Upper lobe of left lung (tissue), 6 donors: ENCODE measurements at regions not wholly inside any gene's neighbourhood (a gene's known extent, or its start where the extent isn't known, plus 50 kb on each side); places are given as distances from the start of the nearest gene placed in this dataset.

Source experiments
- ATAC-seq, 2 donors: fragments of 200-7000 bp; cut with Tn5 transposase; one replicate each; pipeline ENCODE4 v1.9.1; 2022; ENCODE audit warnings: mild to moderate bottlenecking in 2 of 2, moderate library complexity in 2 of 2; ENCODE audit not compliant: low FRiP score in 2 of 2
- DNase-seq, 2 donors: peaks; one replicate each; pipeline ENCODE4 v3.0.0-alpha.2; 2019 to 2020
- H3K27ac ChIP-seq, 4 donors: fragments of 200-600 bp; sonication (generic); one replicate each; pipeline ENCODE4 v1.5.1; 2016 to 2019
- H3K27me3 ChIP-seq, 4 donors: fragments of 200-600 bp; sonication (generic); one replicate each; pipeline ENCODE4 v1.5.1; 2017 to 2019
- H3K36me3 ChIP-seq, 4 donors: fragments of 200-600 bp; sonication (generic); one replicate each; pipeline ENCODE4 v1.5.1; 2016 to 2019
- H3K4me1 ChIP-seq, 4 donors: fragments of 200-600 bp; sonication (generic); one replicate each; pipeline ENCODE4 v1.5.1; 2018 to 2019
- H3K4me3 ChIP-seq, 4 donors: fragments of 200-600 bp; sonication (generic); one replicate each; pipeline ENCODE4 v1.5.1; 2017 to 2019; ENCODE audit warnings: mild to moderate bottlenecking in 2 of 4, moderate library complexity in 1 of 4
- H3K9me3 ChIP-seq, 4 donors: fragments of 200-600 bp; sonication (generic); one replicate each; pipeline ENCODE4 v1.5.1; 2018 to 2019
- EP300 ChIP-seq, 4 donors: sonication (generic); formaldehyde crosslinking; IDR thresholded peaks; one replicate each; pipeline ENCODE4 v1.5.1; 2017; ENCODE audit warnings: antibody characterized with exemption in 4 of 4, control low read depth in 2 of 4
- POLR2A ChIP-seq, 4 donors: fragments of 450-650 bp; IDR thresholded peaks; one replicate each; pipeline ENCODE4 v1.5.1; 2016 to 2017; ENCODE audit warnings: antibody characterized with exemption in 4 of 4, mild to moderate bottlenecking in 2 of 4
- POLR2AphosphoS5 ChIP-seq, 2 donors: sonication (generic); formaldehyde crosslinking; IDR thresholded peaks; one replicate each; pipeline ENCODE4 v1.5.1; 2017; ENCODE audit warnings: antibody characterized with exemption in 2 of 2
- WGBS, 2 donors: methylation state at CpG; one replicate each; pipeline ENCODE4 v1.1.5; 2017 to 2018; 5-methylcytosine and 5-hydroxymethylcytosine counted together
- TF ChIP-seq, protein P1 (sequence below), 6 experiments: fragments of 450-650 bp in 4 of 6; fragments of 200-600 bp in 2 of 6; sonication (generic) in 2 of 6; IDR thresholded peaks; one replicate each; pipeline ENCODE4 v1.5.1; 2016 to 2019; ENCODE audit warnings: antibody characterized with exemption in 6 of 6
- donor health status: DM: no; HTN: no; CAD: no; lungs with moderate emphysema.
- donor health status: DM: no; HTN: yes; CAD: no; lungs with severe emphysema.

GRCh38 chrY:11293392-11293791 lies 1407.6 kb upstream of the USP9Y start:
- H3K36me3 ChIP-seq, result no peaks in the 10 kb centered on the region
- H3K9me3 ChIP-seq, result no peaks in the 10 kb centered on the region
- WGBS, 2 donors, result 39 to 50% methylated on average over 5 of the region's 5 CpGs
- H3K4me1 ChIP-seq, result no peaks in the 10 kb centered on the region
- ATAC-seq (no peak), DNase-seq (no peak)
- TF ChIP-seq, protein P1, sequence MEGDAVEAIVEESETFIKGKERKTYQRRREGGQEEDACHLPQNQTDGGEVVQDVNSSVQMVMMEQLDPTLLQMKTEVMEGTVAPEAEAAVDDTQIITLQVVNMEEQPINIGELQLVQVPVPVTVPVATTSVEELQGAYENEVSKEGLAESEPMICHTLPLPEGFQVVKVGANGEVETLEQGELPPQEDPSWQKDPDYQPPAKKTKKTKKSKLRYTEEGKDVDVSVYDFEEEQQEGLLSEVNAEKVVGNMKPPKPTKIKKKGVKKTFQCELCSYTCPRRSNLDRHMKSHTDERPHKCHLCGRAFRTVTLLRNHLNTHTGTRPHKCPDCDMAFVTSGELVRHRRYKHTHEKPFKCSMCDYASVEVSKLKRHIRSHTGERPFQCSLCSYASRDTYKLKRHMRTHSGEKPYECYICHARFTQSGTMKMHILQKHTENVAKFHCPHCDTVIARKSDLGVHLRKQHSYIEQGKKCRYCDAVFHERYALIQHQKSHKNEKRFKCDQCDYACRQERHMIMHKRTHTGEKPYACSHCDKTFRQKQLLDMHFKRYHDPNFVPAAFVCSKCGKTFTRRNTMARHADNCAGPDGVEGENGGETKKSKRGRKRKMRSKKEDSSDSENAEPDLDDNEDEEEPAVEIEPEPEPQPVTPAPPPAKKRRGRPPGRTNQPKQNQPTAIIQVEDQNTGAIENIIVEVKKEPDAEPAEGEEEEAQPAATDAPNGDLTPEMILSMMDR (IDR thresholded peaks at IDR 0.05), result no peak
- no peak for TF ChIP-seq POLR2AphosphoS5 (IDR thresholded peaks at IDR 0.05)
- TF ChIP-seq EP300 (IDR thresholded peaks at IDR 0.05), result no peak
- no peak for TF ChIP-seq POLR2A (IDR thresholded peaks at IDR 0.05)
- no peak overlapping the region for H3K27ac ChIP-seq
- H3K4me3 ChIP-seq, result no peak overlapping the region
- H3K27me3 ChIP-seq, result no peaks in the 10 kb centered on the region

- Histone ChIP-seq H3K4me1 (no peaks in the 10 kb centered on the region), H3K4me3 (no peak overlapping the region), H3K9me3 (no peaks in the 10 kb centered on the region), H3K27ac (no peak overlapping the region), H3K36me3 (no peaks in the 10 kb centered on the region), H3K27me3 (no peaks in the 10 kb centered on the region)
- ATAC-seq, result no peak
- DNase-seq, result peak in 1 of 2 donors; percentile 19
- WGBS, 2 donors, result 64 to 84% methylated on average over 13 of the region's 13 CpGs
- TF ChIP-seq, protein P1 (IDR thresholded peaks at IDR 0.05), result no peak
- TF ChIP-seq POLR2A (IDR thresholded peaks at IDR 0.05) (no peak), POLR2AphosphoS5 (IDR thresholded peaks at IDR 0.05) (no peak), EP300 (IDR thresholded peaks at IDR 0.05) (no peak)
These were observed 1366.9 kb upstream of the USP9Y start for GRCh38 chrY:11334151-11334550.
